ENCODE measurements at regions not wholly inside any gene's neighbourhood (a gene's known extent, or its start where the extent isn't known, plus 50 kb on each side); places are given as distances from the start of the nearest gene placed in this dataset.
"Not testable (repeated sequence)": the region's sequence is repeated elsewhere in the genome, so short reads cannot be mapped to it uniquely, and the experiment has no call there.

DNA sequence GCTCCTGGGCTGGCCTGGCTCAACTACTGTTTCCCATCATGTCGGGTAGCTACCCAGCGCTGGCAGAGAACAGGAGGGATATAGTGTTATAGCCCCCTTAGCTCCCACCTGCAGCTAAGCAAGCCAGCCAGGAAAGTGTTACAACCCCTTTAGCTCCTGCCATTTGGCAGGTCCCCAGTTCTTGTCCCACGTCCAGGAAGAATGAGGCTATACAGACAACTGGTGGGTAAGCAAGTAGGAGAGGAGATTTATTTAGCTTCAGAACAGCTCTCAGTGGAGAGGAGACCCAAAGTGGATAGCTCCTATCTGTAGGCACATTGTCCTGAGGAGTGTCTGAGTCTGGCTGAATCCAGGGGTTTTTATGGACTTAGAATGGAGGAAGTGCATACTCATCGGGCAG lies 741.1 kb upstream of the B3GALT2 start:
- H3K36me3 Mint-ChIP-seq, result peaks cover 0 to 8% (median 0%) of the 10 kb centered on the region in 3 donors
- H3K9me3 Mint-ChIP-seq, result peaks cover 0 to 30% (median 6%) of the 10 kb centered on the region in 9 donors
- H3K27ac Mint-ChIP-seq, result peak overlapping the region in 1 of 10 donors; percentile 43
- H3K4me3 Mint-ChIP-seq, result no peak overlapping the region
- POLR2A ChIA-PET, result no interaction called here
- ATAC-seq (no peak), DNase-seq (peak in 1 of 10 donors; percentile 11)
- H3K4me1 Mint-ChIP-seq, result peaks cover 0 to 6% (median 1%) of the 10 kb centered on the region in 4 donors
- H3K27me3 Mint-ChIP-seq, result no peaks in the 10 kb centered on the region

DNA sequence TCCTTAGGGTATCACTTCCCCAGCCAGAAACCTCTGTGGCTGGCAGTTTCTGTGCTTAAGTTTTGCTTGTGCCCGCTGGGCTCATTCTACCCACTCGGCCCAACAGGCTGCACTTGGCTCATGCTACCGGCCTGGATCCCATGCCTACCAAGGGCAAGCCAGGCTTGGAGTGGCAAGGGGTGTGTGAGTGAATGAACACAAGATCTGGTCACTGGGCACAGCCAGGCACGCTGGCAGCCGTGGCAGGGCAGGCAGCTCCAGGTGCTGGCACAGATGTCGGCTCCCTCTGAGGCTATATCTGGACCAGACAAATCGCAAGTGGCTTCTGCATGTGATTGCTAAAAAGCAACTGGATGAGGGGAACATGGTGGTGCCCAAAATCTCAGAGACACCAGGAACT lies 740.5 kb upstream of the B3GALT2 start:
- H3K4me3 Mint-ChIP-seq, result no peak overlapping the region
- POLR2A ChIA-PET, result no interaction called here
- ATAC-seq (no peak), DNase-seq (no peak)
- no peak overlapping the region for H3K27ac Mint-ChIP-seq
- H3K36me3 Mint-ChIP-seq, result peaks cover 0 to 8% (median 0%) of the 10 kb centered on the region in 3 donors
- H3K27me3 Mint-ChIP-seq, result no peaks in the 10 kb centered on the region
- peaks cover 0 to 6% (median 1%) of the 10 kb centered on the region in 4 donors for H3K4me1 Mint-ChIP-seq
- H3K9me3 Mint-ChIP-seq, result peaks cover 0 to 30% (median 6%) of the 10 kb centered on the region in 9 donors

DNA sequence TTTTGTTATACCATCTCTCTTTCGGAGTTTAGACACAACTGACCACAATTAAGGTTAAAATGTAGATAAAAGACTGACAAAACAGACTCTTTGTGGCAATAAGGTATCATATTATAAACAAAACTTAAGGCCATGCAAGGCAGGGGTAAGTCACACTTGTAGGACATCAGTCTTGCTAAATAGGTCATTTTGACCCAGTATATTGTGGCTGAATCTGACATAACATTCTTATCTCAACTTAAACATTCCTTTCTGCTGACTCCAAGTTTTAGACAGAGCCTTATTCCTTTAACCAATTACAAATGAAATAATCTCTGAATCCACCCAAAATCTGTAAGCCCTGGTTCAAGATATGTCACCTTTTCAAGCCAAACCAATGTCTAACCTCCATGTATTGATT lies 733.4 kb upstream of the B3GALT2 start:
- DNase-seq (no peak), ATAC-seq (no peak)
- H3K9me3 Mint-ChIP-seq, result peaks cover 0 to 3% (median 0%) of the 10 kb centered on the region in 9 donors
- H3K36me3 Mint-ChIP-seq, result peaks cover 0 to 2% (median 0%) of the 10 kb centered on the region in 3 donors
- peaks cover 0 to 5% (median under 1%) of the 10 kb centered on the region in 4 donors for H3K4me1 Mint-ChIP-seq
- POLR2A ChIA-PET, result no interaction called here
- H3K4me3 Mint-ChIP-seq, result no peak overlapping the region
- no peak overlapping the region for H3K27ac Mint-ChIP-seq
- no peaks in the 10 kb centered on the region for H3K27me3 Mint-ChIP-seq

DNA sequence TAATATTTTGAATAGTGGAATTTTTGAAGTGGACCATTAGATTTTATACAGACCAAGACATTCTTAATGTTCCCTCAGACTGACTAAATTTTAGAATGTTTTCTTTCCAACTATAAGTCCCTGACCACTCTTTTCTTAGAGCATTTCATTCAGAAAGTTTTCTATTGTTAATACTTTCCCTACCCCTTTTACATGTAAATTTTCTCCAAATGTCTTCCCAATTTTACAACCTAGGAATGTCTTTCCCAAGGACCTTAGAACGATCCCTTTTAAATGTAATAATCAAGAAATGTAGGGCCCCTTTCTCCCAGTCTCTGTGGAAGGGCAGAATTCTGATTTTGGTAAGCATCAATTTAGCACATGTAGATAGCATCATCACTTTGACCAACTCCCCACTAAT lies 730.0 kb upstream of the B3GALT2 start:
- POLR2A ChIA-PET, result no interaction called here
- no peak for DNase-seq
- Mint-ChIP-seq H3K9me3 (peaks cover 0 to 2% (median 0%) of the 10 kb centered on the region in 9 donors), H3K27me3 (no peaks in the 10 kb centered on the region), H3K36me3 (peaks cover 0 to 3% (median 0%) of the 10 kb centered on the region in 3 donors), H3K4me1 (peaks cover 0 to 5% (median under 1%) of the 10 kb centered on the region in 4 donors), H3K4me3 (no peak overlapping the region), H3K27ac (no peak overlapping the region)
- ATAC-seq, result no peak

DNA sequence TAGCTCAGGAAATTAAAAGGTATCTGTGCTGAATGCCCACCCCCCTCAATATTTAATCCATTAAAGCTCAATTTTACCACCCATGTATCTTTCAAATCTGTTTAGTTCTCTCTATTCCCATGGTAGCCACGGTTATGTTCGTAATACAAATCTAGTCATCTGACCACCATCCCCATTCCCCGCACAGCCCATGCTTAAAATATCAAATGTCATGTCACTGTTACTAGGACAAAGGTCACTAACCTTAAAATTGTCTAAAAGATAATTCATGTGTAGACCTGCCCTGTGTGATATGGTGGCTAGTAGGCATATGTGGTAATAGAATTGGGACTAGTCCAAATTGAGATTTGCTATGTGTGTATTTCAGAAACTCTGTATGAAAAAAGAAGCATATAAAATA lies 728.5 kb upstream of the B3GALT2 start:
- no peak for ATAC-seq
- Mint-ChIP-seq H3K27ac (no peak overlapping the region), H3K27me3 (no peaks in the 10 kb centered on the region), H3K9me3 (peaks cover 0 to 2% (median 0%) of the 10 kb centered on the region in 9 donors), H3K36me3 (peaks cover 0 to 3% (median 0%) of the 10 kb centered on the region in 3 donors), H3K4me3 (no peak overlapping the region), H3K4me1 (peaks cover 0 to 7% (median 0%) of the 10 kb centered on the region in 4 donors)
- POLR2A ChIA-PET, result no interaction called here
- DNase-seq, result no peak

DNA sequence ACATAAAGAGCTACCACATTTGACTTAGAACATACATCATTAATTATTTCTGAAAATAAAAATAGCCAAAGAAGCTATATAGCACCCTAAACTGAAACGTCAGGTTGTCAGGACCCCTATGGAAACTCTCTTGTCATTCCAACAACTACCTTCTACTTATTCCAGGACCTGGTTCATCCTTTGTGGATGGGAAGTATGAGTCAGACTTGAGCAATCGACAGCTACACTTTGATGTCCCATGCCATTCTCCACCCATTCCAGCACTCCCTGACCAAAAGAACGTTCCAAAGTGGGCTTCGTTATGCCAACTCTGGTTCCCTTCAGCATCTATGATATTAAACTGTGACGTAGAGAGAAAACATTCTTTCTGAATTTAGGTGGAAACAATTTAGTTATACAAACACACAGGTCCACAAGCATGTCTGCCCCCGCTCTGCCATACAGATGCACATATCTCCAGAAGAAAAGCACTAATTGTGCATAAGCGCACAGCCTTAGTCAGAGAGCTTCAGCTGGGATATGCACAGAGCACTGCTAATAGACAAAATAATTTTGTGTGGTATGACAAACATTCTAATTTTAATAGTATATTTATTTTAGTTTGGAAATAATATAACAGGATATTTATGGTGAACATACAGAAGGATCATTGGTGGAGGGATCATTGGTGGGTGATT lies 723.1 kb upstream of the B3GALT2 start:
- peaks cover 0 to 3% (median 0%) of the 10 kb centered on the region in 4 donors for H3K4me1 Mint-ChIP-seq
- ATAC-seq, result no peak

DNA sequence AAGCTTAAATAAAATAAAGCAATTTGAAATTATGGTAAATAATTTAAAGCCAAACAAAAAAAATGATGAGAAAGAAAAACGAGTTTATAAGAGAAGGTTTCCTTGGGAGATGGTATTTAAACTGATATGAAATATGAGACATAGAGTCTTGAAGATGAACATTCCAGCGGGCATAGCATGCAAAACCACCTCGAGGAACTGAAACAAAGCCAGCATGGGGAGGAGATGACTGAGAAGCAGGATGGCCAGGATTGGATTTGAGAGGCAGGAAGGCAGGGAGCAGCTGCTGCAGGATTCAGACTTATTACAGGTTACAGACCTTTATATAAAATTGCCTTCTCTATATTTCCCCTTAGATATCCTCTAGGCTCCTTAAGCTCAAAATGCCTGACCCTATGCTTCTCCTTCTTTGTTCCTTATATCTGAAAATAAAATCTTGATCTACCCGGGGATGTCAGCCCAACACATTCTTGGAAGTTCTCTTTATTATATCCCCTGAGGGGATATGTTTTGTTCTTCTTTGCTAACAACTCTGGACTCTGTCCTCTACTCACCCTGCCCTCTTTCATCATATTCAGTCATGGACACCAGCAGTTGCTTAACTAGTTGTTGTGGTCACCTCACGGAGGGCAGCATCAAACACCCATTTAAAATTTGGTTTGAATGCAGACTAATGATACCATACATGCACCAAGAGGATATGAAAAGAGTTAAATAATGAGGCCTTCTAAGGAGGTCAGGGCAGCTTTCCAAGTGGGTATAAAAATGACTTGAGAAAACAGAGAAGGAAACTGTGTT lies 719.1 kb upstream of the B3GALT2 start:
- DNase-seq, result no peak
- no peak for ATAC-seq
- no peak overlapping the region for H3K4me3 Mint-ChIP-seq
- no peaks in the 10 kb centered on the region for H3K9me3 Mint-ChIP-seq
- H3K27me3 Mint-ChIP-seq, result no peaks in the 10 kb centered on the region
- POLR2A ChIA-PET, result no interaction called here
- peaks cover 0 to 2% (median 0%) of the 10 kb centered on the region in 4 donors for H3K4me1 Mint-ChIP-seq
- no peak overlapping the region for H3K27ac Mint-ChIP-seq
- H3K36me3 Mint-ChIP-seq, result no peaks in the 10 kb centered on the region

More for the DNA sequence above, 723.1 kb upstream of the B3GALT2 start:
- H3K36me3 Mint-ChIP-seq, result peaks cover 0 to 2% (median 0%) of the 10 kb centered on the region in 3 donors
- no peaks in the 10 kb centered on the region for H3K27me3 Mint-ChIP-seq
- POLR2A ChIA-PET, result no interaction called here
- H3K27ac Mint-ChIP-seq, result no peak overlapping the region
- no peak overlapping the region for H3K4me3 Mint-ChIP-seq
- H3K9me3 Mint-ChIP-seq, result peaks cover 0 to 2% (median 0%) of the 10 kb centered on the region in 9 donors
- DNase-seq, result no peak

DNA sequence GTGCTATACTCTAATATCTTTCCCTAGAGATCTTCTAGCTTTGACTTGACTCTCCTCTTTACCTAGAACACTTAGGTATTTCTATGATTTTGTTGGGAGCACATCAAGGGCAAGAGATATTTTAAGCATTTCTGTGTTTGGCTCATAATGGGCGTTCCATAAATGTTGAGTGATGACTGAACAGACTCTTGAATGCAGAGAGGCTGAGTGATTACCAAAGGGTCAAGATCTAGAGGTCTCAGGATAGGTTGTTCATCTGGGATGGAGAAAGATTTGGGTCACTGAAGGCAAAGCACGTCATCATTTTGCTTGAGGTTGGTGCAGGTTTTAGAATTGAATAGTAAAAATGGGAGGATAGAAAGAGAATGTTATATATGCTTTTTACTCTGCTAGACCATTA lies 705.4 kb upstream of the B3GALT2 start:
- peaks cover 0 to 18% (median 7%) of the 10 kb centered on the region in 9 donors for H3K9me3 Mint-ChIP-seq
- peaks cover 0 to 11% (median 5%) of the 10 kb centered on the region in 3 donors for H3K36me3 Mint-ChIP-seq
- H3K4me3 Mint-ChIP-seq, result no peak overlapping the region
- POLR2A ChIA-PET, result no interaction called here
- DNase-seq, result no peak
- H3K27me3 Mint-ChIP-seq, result no peaks in the 10 kb centered on the region
- H3K27ac Mint-ChIP-seq, result no peak overlapping the region
- H3K4me1 Mint-ChIP-seq, result peaks cover 0 to 2% (median under 1%) of the 10 kb centered on the region in 4 donors
- ATAC-seq, result no peak

DNA sequence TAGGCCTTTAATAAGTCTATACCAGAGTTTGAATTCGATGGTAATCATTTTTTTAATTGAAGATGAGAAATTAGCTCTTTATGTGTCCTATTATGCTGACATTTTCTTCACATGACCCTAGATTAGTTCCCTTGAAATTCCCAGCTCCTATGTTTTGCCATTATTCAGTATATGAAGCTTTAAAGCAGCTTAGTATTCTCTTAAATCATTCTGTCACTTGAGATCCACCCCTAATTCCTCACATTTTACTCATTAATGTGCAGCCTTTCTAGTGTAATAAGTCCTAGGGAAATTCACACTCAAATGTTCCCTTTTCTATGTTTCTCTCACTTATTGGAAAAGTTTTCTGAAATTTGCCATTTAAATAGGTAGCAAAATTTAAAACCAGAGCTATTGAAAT lies 704.5 kb upstream of the B3GALT2 start:
- H3K27ac Mint-ChIP-seq, result no peak overlapping the region
- no peak overlapping the region for H3K4me3 Mint-ChIP-seq
- H3K4me1 Mint-ChIP-seq, result peaks cover 0 to 2% (median under 1%) of the 10 kb centered on the region in 4 donors
- POLR2A ChIA-PET, result no interaction called here
- DNase-seq, result no peak
- H3K9me3 Mint-ChIP-seq, result peaks cover 0 to 18% (median 7%) of the 10 kb centered on the region in 9 donors
- H3K36me3 Mint-ChIP-seq, result peaks cover 0 to 11% (median 5%) of the 10 kb centered on the region in 3 donors
- ATAC-seq, result no peak
- no peaks in the 10 kb centered on the region for H3K27me3 Mint-ChIP-seq

DNA sequence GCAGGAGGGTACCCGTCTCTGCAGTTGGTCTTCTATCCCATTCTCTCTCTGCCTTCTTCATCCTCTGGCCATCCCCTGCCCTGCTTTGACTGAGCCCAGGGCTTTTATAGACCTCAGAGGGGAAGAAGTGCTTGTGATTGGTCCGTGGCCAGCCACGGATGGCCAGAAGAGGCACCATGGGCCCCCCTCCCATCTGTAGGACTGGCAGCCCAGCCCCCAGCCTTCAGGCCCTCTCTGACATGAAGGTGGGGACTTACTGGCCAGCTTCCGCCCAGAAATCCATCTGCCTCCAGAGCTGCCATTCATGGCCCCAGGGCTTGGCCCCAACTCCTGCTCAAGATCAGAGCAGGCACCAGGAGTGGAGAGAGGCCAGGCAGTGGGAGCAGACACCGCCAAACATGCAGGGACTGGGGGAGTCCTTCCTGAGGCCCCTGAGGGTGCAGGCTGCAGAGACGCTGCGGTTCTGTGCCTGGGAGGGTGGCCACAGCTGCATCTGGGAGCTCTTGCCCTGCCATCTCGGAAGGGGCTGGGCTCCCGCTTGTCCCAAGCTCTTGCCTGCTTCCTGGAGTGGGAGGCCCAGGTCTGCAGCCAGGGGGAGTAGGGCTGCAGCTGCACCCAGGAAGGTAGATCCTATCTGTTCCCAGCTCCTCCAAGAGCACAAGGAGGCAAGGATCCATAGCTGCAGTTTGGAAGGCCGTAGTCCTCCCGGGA lies 698.6 kb upstream of the B3GALT2 start:
- Mint-ChIP-seq H3K4me1 (peaks cover 0 to 3% (median under 1%) of the 10 kb centered on the region in 4 donors), H3K36me3 (peaks cover 0 to 11% (median 7%) of the 10 kb centered on the region in 3 donors), H3K9me3 (peaks cover 0 to 23% (median 10%) of the 10 kb centered on the region in 9 donors), H3K27me3 (no peaks in the 10 kb centered on the region), H3K4me3 (no peak overlapping the region), H3K27ac (no peak overlapping the region)
- POLR2A ChIA-PET, result no interaction called here
- no peak for ATAC-seq
- no peak for DNase-seq

DNA sequence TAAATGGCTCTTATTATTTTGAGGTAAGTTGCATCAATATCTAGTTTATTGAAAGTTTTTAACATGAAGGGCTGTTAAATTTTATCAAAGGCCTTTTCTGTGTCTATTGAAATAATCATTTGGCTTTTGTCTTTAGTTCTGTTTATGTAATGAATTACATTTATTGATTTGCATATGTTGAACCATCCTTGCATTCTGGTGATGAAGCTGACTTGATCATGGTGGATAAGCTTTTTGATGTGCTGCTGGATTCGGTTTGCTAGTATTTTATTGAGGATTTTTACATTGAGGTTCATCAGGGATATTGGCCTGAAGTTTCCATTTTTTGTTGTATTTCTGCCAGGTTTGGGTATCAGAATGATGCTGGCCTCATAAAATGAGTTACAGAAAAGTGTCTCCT lies 691.5 kb upstream of the B3GALT2 start:
- peaks cover 6 to 36% (median 21%) of the 10 kb centered on the region in 3 donors for H3K36me3 Mint-ChIP-seq
- POLR2A ChIA-PET, ATAC-seq, H3K27me3 Mint-ChIP-seq, H3K4me3 Mint-ChIP-seq, H3K4me1 Mint-ChIP-seq: not testable (repeated sequence)
- peak in 1 of 10 donors; percentile 4 for DNase-seq
- peak overlapping the region in 1 of 10 donors; percentile 59 for H3K27ac Mint-ChIP-seq
- peaks cover 10 to 70% (median 29%) of the 10 kb centered on the region in 9 donors for H3K9me3 Mint-ChIP-seq

DNA sequence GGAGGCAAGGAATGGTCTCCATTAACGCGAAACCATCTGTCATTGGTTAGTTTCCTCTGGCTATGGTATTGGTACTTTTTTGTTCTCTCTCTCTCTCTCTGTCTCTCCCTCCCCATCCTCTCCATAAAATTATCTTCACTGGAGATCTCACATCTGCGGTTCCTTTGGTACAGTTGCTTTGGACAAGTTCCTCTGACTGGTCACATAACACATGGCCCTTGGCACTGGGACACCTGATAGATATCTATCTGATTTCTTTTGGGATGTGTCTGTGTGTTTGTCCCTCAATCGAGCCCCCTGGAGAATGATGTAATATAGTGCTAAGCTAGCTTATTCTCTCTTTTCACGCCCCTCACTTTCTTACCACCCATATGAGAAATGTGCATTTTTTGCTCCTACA lies 682.0 kb upstream of the B3GALT2 start:
- POLR2A ChIA-PET, result no interaction called here
- no peaks in the 10 kb centered on the region for H3K27me3 Mint-ChIP-seq

More for the DNA sequence above, 682.0 kb upstream of the B3GALT2 start:
- Mint-ChIP-seq H3K9me3 (peaks cover 0 to 15% (median 2%) of the 10 kb centered on the region in 9 donors), H3K36me3 (peaks cover 0 to 4% (median 0%) of the 10 kb centered on the region in 3 donors), H3K4me1 (peaks cover 0 to 2% (median 0%) of the 10 kb centered on the region in 4 donors), H3K4me3 (no peak overlapping the region), H3K27ac (no peak overlapping the region)
- ATAC-seq, result no peak
- no peak for DNase-seq

All from naive thymus-derived CD8-positive, alpha-beta T cell (primary cell).